ENCODE measurements at regions not wholly inside any gene's neighbourhood (a gene's known extent, or its start where the extent isn't known, plus 50 kb on each side); places are given as distances from the start of the nearest gene placed in this dataset.

DNA sequence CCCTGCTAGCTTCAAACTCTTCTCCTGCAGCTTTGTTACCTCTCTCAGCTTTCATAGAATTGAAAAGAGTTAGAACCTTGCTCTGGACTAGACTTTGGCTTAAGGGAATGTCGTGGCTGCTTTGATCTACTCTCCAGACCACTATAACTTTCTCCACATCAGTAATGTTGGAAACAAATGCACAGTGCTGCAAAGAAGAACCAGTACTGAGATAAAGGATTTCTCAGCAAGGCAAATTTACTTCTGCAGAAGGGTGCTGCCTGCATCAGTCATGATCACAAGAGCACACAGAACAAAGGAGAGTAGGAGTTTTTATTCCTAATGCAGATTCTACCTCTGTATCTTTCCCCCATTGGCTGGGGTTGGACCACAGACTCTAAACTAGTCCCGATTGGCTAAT lies 621.6 kb upstream of the CHRM3 start:
- Histone ChIP-seq H3K9ac (ENCODE audit: low read depth, low read length, poor library complexity, severe bottlenecking) (no peak overlapping the region), H3K4me1 (ENCODE audit: insufficient read depth, low read length, poor library complexity, severe bottlenecking) (no peaks in the 10 kb centered on the region), H3K9me3 (ENCODE audit: insufficient read depth, low read depth, low read length) (no peaks in the 10 kb centered on the region; the same call in 1 of the 2 replicates), H3K36me3 (ENCODE audit: insufficient read depth, low read length) (no peaks in the 10 kb centered on the region), H3K79me2 (ENCODE audit: insufficient read depth, low read length) (no peaks in the 10 kb centered on the region), H3K4me3 (ENCODE audit: low read length, poor library complexity, severe bottlenecking) (no peak overlapping the region), H3K27me3 (ENCODE audit: insufficient read depth, low read length, poor library complexity, severe bottlenecking) (no peaks in the 10 kb centered on the region), H4K20me1 (ENCODE audit: insufficient read depth, low read length, poor library complexity, severe bottlenecking) (no peaks in the 10 kb centered on the region), H2AFZ (ENCODE audit: low read length) (no peak overlapping the region), H3F3A (ENCODE audit: low read depth) (no peaks in the 10 kb centered on the region), H3K9me2 (replicated peaks; ENCODE audit: low read depth, low read length) (no peaks in the 10 kb centered on the region), H3K4me2 (ENCODE audit: low read depth, low read length, poor library complexity, severe bottlenecking) (no peak overlapping the region)
- TF ChIP-seq EZH2phosphoT487 (IDR thresholded peaks at IDR 0.05; ENCODE audit: borderline replicate concordance): no peak
- TF ChIP-seq CTCF (conservative IDR thresholded peaks at IDR 0.05; ENCODE audit: low read length): no peak

GRCh38 chr1:238753252-238753651 lies 633.1 kb upstream of the CHRM3 start:
- TF ChIP-seq EZH2phosphoT487 (IDR thresholded peaks at IDR 0.05; ENCODE audit: borderline replicate concordance): no peak
- TF ChIP-seq CTCF (conservative IDR thresholded peaks at IDR 0.05; ENCODE audit: low read length): no peak
- no peaks in the 10 kb centered on the region for H3K36me3 ChIP-seq (ENCODE audit: insufficient read depth, low read length)
- no peaks in the 10 kb centered on the region for H3K4me1 ChIP-seq (ENCODE audit: insufficient read depth, low read length, poor library complexity, severe bottlenecking)
- no peak overlapping the region for H3K9ac ChIP-seq (ENCODE audit: low read depth, low read length, poor library complexity, severe bottlenecking)
- no peak overlapping the region for H3K4me3 ChIP-seq (ENCODE audit: low read length, poor library complexity, severe bottlenecking)
- H3F3A ChIP-seq (ENCODE audit: low read depth): no peaks in the 10 kb centered on the region
- H3K9me3 ChIP-seq (ENCODE audit: insufficient read depth, low read depth, low read length): no peaks in the 10 kb centered on the region
- no peak overlapping the region for H3K4me2 ChIP-seq (ENCODE audit: low read depth, low read length, poor library complexity, severe bottlenecking)
- H3K27me3 ChIP-seq (ENCODE audit: insufficient read depth, low read length, poor library complexity, severe bottlenecking): no peaks in the 10 kb centered on the region
- no peaks in the 10 kb centered on the region for H4K20me1 ChIP-seq (ENCODE audit: insufficient read depth, low read length, poor library complexity, severe bottlenecking)
- H2AFZ ChIP-seq (ENCODE audit: low read length): no peak overlapping the region
- H3K79me2 ChIP-seq (ENCODE audit: insufficient read depth, low read length): no peaks in the 10 kb centered on the region
- no peaks in the 10 kb centered on the region for H3K9me2 ChIP-seq (replicated peaks; ENCODE audit: low read depth, low read length)

- no peaks in the 10 kb centered on the region for H3K9me3 ChIP-seq (ENCODE audit: insufficient read depth, low read depth, low read length)
These were observed 634.0 kb upstream of the CHRM3 start for GRCh38 chr1:238752327-238752726.

More at GRCh38 chr1:238752327-238752726, 634.0 kb upstream of the CHRM3 start:
- Histone ChIP-seq H2AFZ (ENCODE audit: low read length) (no peak overlapping the region), H3F3A (ENCODE audit: low read depth) (no peaks in the 10 kb centered on the region), H3K4me2 (ENCODE audit: low read depth, low read length, poor library complexity, severe bottlenecking) (no peak overlapping the region), H3K4me3 (ENCODE audit: low read length, poor library complexity, severe bottlenecking) (no peak overlapping the region), H3K36me3 (ENCODE audit: insufficient read depth, low read length) (no peaks in the 10 kb centered on the region), H4K20me1 (ENCODE audit: insufficient read depth, low read length, poor library complexity, severe bottlenecking) (no peaks in the 10 kb centered on the region), H3K4me1 (ENCODE audit: insufficient read depth, low read length, poor library complexity, severe bottlenecking) (no peaks in the 10 kb centered on the region), H3K9ac (ENCODE audit: low read depth, low read length, poor library complexity, severe bottlenecking) (no peak overlapping the region), H3K9me2 (replicated peaks; ENCODE audit: low read depth, low read length) (no peaks in the 10 kb centered on the region), H3K79me2 (ENCODE audit: insufficient read depth, low read length) (no peaks in the 10 kb centered on the region), H3K27me3 (ENCODE audit: insufficient read depth, low read length, poor library complexity, severe bottlenecking) (no peaks in the 10 kb centered on the region)
- TF ChIP-seq EZH2phosphoT487 (IDR thresholded peaks at IDR 0.05; ENCODE audit: borderline replicate concordance): no peak
- TF ChIP-seq CTCF (conservative IDR thresholded peaks at IDR 0.05; ENCODE audit: low read length): no peak
